ENCODE measurements at regions not wholly inside any gene's neighbourhood (a gene's known extent, or its start where the extent isn't known, plus 50 kb on each side); places are given as distances from the start of the nearest gene placed in this dataset.

DNA sequence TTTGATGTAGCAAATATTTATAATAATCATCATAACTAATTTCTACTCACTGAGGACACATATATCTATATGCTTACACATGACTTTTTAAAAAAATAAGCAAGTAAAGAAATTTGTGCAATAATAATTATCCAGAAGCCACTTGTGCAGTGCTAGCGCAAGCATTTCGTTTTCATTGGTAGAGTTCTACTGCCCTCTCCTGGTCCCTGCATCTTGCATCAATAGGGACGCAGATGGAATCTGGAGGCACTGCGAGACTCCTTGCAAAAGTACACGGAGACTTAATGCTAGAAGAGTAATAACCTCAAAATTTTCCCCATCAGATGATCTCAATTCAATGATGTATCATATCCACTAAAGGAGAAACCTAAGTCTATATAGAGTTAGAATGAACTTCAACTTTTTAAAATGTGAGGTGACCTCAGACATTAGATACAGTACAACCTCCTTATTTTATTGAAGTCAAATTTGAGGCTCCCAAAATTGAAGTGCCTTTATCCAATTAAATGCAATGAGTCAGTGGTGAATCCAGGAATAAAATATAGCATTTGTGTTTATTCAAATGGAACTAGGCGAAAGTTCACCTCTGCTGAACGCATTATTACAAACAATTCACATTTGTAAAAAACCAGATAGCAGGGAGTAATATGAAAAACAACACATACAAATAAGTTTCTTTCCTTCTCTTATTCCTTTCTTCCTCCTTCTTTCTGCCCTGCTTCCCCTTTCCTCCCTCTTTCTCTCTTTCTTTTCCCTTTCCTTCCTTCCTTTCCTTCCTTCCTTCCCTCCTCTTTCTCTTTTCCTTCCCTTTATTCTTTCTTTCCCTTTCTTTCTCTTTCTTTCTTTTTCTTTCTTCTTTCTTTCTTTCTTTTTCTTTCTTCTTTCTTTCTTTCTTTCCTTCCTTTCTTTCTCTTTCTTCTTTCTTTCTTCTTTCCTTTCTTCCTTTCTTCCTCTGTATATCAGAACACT is 450.0 kb downstream of the ANKRD50 start:
- DNase-seq (ENCODE audit: extremely low read depth in 1 of 2, low read depth in 1 of 2), result peak in 1 of 2 donors; percentile 0

DNA sequence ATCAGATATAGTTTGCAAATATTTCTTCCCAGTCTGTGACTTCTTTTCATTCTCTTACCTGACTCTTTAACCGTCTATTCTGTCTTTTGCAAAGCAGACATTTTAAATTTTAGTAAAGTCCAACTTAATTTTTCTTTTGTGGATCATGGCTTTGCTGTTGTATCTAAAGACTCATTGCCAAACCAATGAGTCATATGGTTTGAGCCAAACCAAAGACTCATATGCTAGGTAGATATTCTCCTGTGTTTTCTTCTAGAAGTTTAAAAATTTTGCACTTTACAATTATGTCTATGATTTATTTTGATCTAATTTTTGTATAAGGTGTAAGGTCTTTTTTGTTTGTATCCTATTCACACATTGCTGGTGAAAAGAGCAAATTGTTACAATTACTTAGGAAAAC is 446.8 kb downstream of the ANKRD50 start:
- no peak for DNase-seq (ENCODE audit: extremely low read depth in 1 of 2, low read depth in 1 of 2)

DNA sequence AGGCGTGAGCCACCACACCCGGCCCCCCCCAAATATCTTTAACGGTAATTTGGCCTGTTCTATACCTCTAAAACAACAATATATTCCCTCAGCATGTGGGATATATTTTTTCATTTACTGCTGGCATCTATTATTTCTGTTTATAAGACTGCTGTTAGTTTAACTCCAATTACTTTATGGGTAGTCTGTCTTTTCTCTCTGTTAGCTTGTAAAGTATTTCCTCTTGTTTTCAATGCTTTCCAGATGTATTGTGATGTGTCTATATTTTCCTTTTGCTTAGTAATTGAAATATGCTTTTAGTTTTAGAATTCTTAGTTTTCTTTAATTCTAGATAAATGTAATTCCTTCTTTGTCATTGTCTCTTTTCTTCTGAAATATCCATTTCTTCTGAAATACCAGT is 445.8 kb downstream of the ANKRD50 start:
- no peak for DNase-seq (ENCODE audit: extremely low read depth in 1 of 2, low read depth in 1 of 2)

DNA sequence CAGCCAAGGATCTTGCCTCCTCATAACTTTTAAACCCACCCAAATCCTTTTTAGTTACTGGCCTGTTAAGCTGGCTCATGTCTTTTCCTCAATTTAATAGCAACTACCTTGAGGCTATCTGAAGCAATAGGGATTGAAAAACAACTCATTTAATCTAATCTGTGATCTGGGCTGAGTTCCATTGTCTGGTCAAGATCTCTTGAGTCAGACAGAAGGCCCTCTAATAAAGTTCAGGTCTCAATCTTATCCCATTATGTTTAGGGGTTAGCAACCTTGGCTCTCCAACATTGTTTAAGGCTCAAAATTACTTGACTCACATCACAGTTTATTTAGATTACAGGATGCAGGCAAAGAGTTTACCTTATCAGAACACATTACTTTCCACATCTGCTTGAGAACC is 436.1 kb downstream of the ANKRD50 start:
- DNase-seq (ENCODE audit: extremely low read depth in 1 of 2, low read depth in 1 of 2), result no peak

DNA sequence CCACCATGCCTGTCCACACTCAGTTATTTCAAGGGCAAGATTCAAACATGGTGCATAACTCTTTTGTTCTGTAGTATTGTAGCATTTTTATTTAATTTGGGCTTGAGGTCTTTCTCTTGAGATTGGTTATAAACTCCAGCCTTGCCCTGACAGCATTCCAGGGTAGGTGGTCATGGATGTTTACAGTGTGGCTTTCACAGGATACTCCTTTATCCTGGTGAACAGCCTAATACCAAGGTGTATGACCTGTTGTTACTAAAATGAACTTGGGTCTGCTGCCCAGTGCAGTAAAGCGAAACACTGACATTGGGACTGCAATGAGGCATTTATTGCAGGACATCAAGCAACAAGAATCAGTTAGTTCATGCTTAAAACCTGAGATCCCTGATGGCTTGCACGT is 434.8 kb downstream of the ANKRD50 start:
- DNase-seq (ENCODE audit: extremely low read depth in 1 of 2, low read depth in 1 of 2), result no peak

DNA sequence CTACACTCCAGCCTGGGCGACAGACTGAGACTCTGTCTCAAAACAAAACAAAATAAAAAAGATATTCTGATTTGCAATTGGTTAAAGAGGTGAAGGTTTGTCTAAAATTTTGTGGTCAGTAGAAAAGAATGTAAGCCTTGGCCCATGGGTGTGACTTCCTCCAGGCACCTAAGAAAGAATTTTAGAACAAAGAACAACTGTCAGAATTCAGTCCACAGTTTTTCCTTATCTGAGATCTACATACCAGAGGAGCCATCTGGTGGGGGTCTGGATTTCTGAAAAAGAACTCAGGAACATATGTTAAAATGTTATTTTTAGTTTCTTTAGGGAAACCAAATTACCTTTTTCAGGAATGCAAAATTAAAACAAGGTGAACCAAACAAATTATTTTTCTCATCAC is 434.1 kb downstream of the ANKRD50 start:
- no peak for DNase-seq (ENCODE audit: extremely low read depth in 1 of 2, low read depth in 1 of 2)

DNA sequence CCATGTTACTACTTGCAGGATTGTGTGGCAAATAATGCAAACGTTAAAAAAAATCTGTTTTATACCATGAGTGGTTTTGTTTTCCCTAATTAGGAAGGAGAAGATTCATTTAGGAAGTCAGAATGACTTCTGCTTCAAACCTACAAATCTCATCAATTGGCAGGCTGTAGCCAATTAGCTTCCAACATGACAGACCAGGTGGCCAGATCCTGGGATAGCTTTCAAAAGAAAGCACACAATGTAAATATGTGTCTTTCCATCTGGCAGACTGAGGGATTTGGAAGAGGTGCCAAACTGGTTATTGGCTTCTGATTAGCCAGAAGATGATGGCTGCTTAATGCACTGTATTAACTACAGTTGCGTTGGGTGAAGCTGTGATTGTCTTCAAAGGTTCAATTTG is 432.8 kb downstream of the ANKRD50 start:
- no peak for DNase-seq (ENCODE audit: extremely low read depth in 1 of 2, low read depth in 1 of 2)

DNA sequence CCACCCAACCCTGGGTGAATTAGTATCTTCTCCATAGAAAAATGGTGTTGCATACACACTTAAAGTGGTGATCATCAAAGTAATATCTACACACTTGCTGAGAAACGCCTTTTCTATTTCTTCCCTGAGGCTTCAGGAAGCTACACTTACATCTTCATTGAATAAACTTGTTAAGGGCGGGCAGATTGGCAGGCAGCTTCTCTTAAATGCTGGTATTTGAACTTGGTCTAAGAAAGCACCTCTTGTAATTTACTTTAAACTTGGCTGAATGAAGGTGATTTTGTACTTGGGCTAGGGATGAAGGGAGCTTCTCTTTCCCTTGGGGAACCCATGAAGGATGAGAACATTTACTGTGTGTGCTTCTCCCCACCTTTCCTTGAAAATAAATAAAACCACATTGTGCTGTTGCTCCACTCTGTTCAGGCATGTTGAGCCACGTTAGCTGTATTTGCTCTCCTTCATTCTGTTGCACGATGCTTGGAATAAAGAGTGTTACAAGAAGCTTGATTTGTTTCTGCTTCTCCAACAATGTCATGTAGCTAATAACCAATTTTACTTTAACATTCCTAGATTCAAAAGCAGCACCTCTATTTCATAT is 430.1 kb downstream of the ANKRD50 start:
- no peak for DNase-seq (ENCODE audit: extremely low read depth in 1 of 2, low read depth in 1 of 2)

DNA sequence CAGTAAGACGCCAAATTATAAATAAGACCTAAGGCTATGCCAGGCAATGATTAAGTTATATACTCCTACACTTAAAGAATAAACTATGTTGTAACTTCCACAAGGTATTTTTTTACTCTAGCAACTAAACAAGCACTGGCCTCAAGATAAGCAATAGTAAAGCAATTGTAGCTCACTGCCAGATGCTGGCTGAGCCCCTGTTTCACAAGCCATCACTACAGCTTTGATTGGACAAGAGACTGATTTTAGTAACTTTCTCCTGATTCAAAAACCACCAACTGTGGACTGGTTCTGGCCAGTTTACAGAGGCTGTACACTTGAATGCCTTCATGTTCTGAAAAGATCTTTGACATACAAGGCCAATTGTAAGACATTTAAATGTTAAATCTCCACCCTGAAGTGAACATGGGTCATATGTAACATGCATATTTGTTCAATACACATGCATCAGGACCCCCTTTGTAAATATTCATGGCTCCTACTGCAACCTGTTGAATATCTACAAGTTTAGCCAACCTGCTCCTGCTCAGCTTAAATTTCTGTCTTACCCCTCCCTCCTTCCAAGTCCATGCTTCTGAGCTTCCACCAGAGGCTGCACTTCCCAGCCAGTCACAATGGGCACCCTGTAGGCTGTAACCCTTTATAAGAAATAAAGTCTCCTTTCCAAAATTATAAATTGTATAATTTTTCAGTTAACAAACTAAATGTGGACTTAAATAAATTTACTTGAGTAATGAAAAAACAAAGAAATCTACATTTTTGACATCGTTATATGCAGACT is 423.6 kb downstream of the ANKRD50 start:
- DNase-seq (ENCODE audit: extremely low read depth in 1 of 2, low read depth in 1 of 2), result no peak

DNA sequence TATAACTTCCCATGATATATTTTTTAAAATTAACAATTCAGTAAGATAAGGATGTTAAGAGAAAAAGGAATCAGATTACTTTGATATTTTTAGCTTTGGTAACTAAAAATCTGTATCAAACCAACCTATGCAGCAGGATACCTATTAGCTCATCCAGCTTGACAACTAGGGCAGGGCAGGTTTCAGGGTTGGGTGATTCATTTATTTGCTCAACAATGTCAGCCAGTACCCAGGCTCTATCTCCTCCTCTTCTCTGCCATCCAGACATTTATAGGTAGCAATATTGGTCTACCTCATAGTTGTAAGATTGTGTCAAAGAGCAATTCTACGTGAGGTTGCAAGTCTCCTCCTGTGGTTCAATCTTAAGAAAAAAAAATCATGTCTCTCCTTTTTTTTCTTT is 421.9 kb downstream of the ANKRD50 start:
- DNase-seq (ENCODE audit: extremely low read depth in 1 of 2, low read depth in 1 of 2), result no peak

DNA sequence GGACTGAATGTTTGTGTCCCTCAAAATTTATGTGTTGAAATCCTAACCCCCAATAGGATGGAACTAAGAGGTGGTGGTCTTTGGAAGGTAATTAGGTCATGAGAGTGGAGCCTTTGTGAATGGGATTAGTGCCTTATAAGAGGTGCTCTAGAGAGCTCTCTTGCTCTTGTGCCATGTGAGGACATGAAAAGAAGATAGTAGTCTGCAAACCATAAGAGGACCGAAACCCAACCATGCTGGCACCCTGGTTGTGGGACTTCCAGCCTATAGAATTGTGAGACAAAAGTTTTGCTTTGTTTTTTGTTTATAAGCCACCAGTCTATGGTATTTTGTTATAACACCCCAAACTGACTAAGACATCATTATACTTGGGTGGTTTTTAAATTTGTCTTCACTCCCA is 417.1 kb downstream of the ANKRD50 start:
- no peak for DNase-seq (ENCODE audit: extremely low read depth in 1 of 2, low read depth in 1 of 2)

DNA sequence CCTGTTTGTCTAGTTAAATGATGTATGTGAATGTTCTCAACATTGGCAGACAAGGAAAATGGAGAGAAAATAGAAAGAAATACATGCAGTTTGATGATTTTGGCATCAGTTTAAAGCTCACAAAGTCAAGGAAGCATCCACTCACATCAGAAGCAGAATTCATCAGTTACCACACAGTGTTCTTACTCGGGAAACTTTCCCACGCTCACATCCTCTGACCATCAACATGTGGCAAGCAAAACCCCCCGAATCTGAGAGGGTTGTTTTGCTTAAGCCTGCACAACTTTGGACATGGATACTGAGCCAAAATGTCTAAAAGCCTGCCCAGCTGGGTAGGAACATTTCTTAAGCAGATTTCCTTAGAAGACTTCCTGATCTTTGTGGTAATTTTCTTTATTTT is 407.6 kb downstream of the ANKRD50 start:
- DNase-seq (ENCODE audit: extremely low read depth in 1 of 2, low read depth in 1 of 2), result no peak

DNA sequence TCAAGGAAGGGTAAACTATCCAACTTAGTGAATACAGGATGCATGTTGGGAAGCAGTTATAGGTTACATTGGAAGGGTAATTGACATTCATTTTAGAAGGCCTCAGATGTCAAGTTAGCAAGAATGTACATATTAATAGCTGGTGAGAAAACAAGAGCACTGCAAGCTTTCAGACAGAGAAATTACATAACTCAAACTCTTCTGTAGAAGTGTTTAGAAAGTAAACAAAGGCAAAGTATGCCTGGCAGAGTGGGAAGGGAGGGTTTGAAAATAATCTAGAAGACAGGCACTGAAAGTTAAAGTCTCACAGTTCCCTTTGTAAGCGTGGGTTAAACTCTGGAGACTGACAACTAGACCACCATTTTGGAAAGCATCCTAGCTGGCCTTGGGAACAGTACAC is 406.2 kb downstream of the ANKRD50 start:
- DNase-seq (ENCODE audit: extremely low read depth in 1 of 2, low read depth in 1 of 2), result no peak

DNA sequence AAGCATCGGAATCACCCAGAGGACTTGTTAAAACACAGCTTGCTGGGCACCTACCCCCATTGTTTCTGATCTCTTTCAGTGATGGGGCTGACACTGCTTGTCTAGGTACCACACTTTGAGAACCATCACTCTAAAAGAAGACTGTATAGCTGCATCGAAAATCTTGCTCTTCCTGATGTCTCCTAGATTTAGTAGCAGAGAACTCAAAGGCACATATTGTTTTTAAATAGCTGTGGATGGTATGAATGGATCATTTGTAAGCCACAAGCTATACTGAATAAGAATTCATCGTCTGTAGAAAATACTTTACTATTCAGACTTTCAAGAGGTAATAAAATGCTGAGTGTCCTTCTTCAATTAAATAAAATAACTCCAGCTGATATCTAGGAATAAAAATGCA is 405.4 kb downstream of the ANKRD50 start:
- no peak for DNase-seq (ENCODE audit: extremely low read depth in 1 of 2, low read depth in 1 of 2)

DNA sequence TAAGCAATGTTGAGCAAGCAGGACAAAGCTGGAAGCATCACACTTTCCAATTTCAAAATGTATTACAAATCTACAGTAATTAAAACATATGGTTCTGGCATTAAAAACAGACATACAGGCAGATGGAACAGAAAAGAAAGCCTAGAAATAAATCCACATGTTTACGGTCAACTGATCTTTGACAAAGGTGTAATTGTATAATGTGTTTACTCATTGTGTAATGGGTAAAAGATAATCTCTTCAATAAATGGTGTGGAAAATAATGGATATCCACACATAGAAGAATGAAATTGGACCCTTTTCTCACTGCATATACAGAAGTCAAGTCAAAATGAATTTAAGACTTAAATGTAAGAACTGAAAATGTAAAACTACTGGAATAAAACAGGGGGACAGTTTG is 394.2 kb downstream of the ANKRD50 start:
- DNase-seq (ENCODE audit: extremely low read depth in 1 of 2, low read depth in 1 of 2), result no peak

DNA sequence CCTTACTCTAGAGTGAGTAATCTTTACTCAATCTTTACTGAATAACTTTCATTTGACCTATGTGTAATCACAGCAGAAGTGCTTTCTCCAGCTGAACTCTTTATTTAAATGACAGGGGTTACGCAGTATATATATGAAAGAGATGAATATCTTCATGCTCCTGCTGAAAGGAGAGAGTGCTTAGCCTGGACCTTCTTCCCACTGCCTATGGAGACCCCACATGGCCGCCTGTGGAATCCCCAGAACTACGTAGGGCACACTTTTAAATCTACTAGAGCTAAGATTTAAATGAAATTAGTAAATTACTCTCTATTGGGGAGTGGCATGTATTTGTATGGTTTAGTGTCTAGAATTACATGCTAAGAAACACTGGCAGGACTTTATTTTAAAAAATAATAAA is 391.2 kb downstream of the ANKRD50 start:
- no peak for DNase-seq (ENCODE audit: extremely low read depth in 1 of 2, low read depth in 1 of 2)

DNA sequence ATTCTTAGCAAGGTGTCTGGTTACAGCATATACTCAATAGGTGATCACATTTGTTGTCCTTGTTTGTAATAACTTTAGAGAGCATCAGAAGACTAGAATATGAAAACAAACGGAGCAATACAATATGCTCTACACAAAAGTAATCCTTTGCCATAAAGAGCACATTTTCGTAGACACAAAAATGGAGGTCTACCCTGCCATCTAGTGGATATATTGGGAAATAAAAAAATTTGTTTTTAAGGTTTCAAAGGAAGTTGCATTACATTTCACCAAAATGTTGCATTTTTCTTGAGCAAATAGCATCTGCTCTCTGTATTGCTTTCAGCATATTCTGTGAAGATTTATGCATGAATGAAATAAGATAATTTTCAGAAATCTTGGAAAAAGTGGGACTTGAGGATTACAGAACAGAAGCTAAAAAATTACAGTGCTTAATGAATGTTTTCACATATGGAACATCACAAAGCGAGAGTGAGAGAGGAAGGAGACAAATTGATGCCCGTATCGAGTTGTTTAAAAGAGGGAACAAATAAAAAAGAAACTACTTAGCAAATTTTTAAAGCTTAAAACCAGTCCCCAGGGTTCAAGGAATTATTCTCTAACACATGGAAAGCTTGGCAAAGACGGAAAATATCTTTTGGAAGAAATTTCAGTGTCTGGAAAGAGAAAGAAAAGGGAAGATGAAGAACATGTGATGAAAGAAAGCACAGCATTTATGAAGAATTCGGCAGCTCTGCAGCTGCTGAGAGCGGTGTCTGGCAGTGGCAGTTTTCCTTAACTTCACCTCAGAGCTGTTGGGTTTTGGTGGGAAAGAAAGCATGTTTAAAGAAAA is 390.1 kb downstream of the ANKRD50 start:
- no peak for DNase-seq (ENCODE audit: extremely low read depth in 1 of 2, low read depth in 1 of 2)

DNA sequence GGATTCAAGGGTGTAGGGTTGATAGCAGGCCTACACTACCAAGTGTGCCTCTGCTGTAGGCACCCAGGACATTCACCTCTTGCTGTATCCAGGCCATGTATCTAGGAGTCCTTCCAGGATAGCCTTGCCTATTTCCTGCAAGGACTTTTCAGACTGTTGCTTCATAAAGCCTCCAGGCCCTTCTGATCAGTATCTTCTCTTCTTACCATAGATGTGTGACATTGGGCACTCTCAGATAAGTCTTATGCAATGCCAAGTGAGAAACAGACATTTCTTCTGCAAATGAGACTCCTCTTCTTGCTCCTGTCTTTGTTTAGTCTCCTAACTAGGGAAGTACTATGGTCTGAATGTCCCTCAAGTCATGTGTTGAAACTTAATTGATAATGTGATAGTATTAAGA is 386.8 kb downstream of the ANKRD50 start:
- DNase-seq (ENCODE audit: extremely low read depth in 1 of 2, low read depth in 1 of 2), result no peak

DNA sequence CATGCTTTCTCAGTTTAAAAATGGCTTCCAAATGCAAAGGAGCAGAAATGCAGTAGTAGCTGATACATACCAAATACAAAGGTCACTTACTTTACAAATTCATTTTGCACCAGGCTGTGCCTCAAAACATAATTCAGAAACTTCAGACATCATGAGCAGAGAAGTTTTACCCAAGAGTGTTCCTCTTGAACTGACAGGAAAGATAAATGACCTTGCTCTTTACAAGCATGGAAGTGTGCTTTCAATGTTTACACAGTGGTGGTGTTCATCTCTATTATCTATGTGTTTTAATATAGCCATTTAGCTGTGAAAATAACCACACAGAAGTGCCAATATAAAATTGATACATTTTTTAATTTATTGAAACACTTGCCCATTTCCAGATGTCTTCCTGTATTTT is 383.4 kb downstream of the ANKRD50 start:
- DNase-seq (ENCODE audit: extremely low read depth in 1 of 2, low read depth in 1 of 2), result no peak

DNA sequence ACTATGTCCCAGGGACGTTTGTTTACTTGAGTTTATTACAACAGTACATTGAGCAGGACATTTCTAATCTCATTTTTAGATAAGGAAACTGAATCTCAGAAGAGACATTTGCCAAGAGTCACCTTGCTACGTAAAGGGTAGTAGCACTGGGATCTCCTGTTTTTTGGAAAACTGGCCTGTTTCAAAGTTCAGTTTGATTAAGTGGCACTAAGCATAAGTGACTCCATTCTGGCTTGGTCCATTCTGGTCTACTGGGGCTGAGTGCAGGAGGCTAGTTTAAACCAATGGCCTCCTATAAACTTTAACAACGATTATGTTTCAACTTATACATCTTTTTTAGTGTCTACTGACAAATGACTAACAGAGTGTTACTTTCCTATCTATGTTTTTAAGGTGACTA is 382.5 kb downstream of the ANKRD50 start:
- no peak for DNase-seq (ENCODE audit: extremely low read depth in 1 of 2, low read depth in 1 of 2)

DNA sequence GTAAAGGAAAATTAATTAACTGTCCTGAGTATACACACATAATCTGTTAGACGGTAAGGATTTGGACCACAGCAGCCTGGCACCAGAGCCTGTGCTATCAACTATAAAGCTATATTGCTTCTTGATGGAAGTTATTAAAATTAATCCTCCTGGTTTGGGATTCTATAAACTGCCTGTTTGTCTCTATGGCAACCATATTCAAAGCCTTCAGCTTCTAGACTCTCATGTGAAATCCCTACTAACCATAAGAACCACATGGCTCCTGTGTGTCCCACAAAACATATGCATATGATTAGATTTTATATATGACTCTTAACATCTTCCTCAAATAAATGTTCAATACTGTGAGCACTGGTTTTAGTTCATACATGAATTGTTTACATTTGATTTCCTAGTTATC is 380.8 kb downstream of the ANKRD50 start:
- DNase-seq (ENCODE audit: extremely low read depth in 1 of 2, low read depth in 1 of 2), result no peak
